Heart left ventricle (tissue), 13 donors: ENCODE measurements at regions not wholly inside any gene's neighbourhood (a gene's known extent, or its start where the extent isn't known, plus 50 kb on each side); places are given as distances from the start of the nearest gene placed in this dataset.

Source experiments
- CTCF ChIP-seq, 12 donors: fragments of 200-600 bp; sonication (generic) in 4 of 12; IDR thresholded peaks; one replicate each; pipeline versions ENCODE4 v1.5.0 to v1.8.0; 2018 to 2022; ENCODE audit warnings: antibody characterized with exemption in 12 of 12, mild to moderate bottlenecking in 5 of 12
- POLR2A ChIP-seq, 2 donors: fragments of 450-650 bp; IDR thresholded peaks; one replicate each; pipeline ENCODE4 v1.6.1; 2017; ENCODE audit warnings: antibody characterized with exemption in 2 of 2, mild to moderate bottlenecking in 2 of 2, moderate library complexity in 2 of 2
- donor health status: ischemic (EF 13 %, LVEDD 7.1; RV severe dilation, severe dysfunction).
- donor health status: DM: no; HTN: yes; CAD: no.
- donor health status: DM: no; HTN: no; CAD: no.
- donor health status: ischemic (EF 25% LVEDD 6.9; RV normal size, moderate dysfunction).
- donor health status: ischemic (EF 25% LVEDD 5.7; RV mildly dilated, moderate dysfunction).
- donor health status: ischemic (EF 35%, LVEDD 5.7; RV mildly dilated, moderate dysfunction).
- donor health status: nonischemic (EF 11% LVEDD 7.7; RV severe dilation, severe dysfunction).
- donor health status: DM: yes; HTN: yes; CAD: no.
- donor health status: PGD.
- donor health status: ischemic (EF 29% LVEDD 5.4; RV normal size, mild dysfunction).
- donor health status: nonischemic (EF 23%, LVEDD 6.1; RV moderate dilation, normal function).

DNA sequence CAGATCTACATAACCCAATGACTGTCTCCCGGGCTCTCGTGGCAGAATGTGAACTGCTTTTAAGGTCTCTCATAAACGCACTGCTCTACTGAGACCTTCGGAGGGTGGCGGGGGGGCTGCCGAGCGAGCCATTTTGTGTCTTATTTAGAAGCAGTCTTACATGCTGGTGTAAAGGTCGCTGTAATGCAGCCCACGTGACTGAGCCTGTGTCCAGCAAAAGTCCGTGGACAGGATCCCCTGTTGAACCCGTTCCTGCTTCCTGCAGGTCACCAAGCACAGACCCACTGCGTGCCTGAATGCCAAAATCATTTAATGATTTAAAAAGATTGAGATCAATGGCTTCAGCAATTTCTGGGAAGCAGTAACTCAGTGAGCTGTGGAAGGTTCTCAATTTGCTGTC lies 415.9 kb downstream of the BCOR start:
- TF ChIP-seq CTCF (IDR thresholded peaks at IDR 0.05) (no peak), POLR2A (IDR thresholded peaks at IDR 0.05) (no peak)
